ENCODE measurements at regions not wholly inside any gene's neighbourhood (a gene's known extent, or its start where the extent isn't known, plus 50 kb on each side); places are given as distances from the start of the nearest gene placed in this dataset.

DNA sequence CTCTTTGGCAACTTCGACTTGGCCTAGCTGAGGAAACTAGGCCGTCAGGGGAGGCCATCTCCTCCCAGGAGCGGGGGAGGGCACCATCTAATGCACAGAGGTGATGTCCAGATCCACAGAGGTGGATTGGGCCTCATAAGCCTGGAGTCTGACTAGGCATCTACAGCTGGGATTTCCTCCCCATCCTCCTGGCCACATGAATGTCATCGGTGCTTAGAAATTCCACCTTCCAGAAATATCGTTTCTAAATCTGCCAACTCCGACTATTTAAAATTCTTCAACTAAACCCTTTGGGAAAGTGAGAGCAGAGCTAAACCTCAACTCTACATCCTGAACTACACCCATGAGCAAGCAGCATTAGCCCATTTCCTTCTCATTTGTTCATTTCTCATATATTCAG, 118.7 kb downstream of the WNT5A start:
- H3K4me3 ChIP-seq (ENCODE audit: low read depth, low read length), result no peak overlapping the region
- no peak for DNase-seq (ENCODE audit: low read depth)
- TF ChIP-seq, protein P1, sequence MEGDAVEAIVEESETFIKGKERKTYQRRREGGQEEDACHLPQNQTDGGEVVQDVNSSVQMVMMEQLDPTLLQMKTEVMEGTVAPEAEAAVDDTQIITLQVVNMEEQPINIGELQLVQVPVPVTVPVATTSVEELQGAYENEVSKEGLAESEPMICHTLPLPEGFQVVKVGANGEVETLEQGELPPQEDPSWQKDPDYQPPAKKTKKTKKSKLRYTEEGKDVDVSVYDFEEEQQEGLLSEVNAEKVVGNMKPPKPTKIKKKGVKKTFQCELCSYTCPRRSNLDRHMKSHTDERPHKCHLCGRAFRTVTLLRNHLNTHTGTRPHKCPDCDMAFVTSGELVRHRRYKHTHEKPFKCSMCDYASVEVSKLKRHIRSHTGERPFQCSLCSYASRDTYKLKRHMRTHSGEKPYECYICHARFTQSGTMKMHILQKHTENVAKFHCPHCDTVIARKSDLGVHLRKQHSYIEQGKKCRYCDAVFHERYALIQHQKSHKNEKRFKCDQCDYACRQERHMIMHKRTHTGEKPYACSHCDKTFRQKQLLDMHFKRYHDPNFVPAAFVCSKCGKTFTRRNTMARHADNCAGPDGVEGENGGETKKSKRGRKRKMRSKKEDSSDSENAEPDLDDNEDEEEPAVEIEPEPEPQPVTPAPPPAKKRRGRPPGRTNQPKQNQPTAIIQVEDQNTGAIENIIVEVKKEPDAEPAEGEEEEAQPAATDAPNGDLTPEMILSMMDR (IDR thresholded peaks at IDR 0.05; ENCODE audit: low read depth, low read length, missing control alignments), result no peak

DNA sequence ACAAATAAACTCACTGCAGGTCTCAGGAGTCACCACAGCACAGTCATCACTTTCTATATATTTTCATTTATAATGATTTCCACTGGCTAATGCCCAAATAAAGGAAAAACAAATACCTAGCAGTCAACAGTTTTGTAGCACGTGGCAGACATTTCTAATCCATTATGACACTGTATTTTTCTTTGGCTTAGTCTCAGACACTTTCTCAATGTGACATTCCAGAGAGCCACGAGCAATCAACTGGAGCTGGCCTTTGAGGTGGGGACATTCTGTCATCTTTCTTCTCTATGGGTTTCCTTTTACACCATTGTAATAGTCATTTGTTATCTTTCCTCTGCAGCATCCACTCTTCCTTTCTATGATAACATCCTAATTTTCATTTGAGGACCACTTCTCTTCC, 119.7 kb downstream of the WNT5A start:
- TF ChIP-seq, protein P1 (IDR thresholded peaks at IDR 0.05; ENCODE audit: low read depth, low read length, missing control alignments), result no peak
- no peak overlapping the region for H3K4me3 ChIP-seq (ENCODE audit: low read depth, low read length)
- no peak for DNase-seq (ENCODE audit: low read depth)

DNA sequence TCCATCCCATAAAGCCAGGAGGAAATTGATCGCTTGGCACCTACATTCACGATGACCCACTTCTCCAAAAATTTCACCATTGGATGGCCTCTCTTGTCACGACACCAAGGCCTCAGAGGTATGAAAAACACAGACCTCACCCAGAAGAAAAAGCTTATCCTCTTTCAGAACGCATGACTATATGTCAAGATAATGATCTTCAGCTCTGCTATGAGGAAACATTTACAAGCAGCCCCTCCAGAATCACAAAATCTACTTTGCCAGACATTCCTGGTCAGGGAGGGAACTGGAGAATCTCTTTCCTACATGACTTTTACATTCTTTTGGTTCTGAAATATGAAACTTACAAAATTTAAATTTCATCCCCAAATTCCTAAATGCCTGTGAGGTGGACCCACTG, 122.7 kb downstream of the WNT5A start:
- no peak overlapping the region for H3K4me3 ChIP-seq (ENCODE audit: low read depth, low read length)
- no peak for DNase-seq (ENCODE audit: low read depth)

DNA sequence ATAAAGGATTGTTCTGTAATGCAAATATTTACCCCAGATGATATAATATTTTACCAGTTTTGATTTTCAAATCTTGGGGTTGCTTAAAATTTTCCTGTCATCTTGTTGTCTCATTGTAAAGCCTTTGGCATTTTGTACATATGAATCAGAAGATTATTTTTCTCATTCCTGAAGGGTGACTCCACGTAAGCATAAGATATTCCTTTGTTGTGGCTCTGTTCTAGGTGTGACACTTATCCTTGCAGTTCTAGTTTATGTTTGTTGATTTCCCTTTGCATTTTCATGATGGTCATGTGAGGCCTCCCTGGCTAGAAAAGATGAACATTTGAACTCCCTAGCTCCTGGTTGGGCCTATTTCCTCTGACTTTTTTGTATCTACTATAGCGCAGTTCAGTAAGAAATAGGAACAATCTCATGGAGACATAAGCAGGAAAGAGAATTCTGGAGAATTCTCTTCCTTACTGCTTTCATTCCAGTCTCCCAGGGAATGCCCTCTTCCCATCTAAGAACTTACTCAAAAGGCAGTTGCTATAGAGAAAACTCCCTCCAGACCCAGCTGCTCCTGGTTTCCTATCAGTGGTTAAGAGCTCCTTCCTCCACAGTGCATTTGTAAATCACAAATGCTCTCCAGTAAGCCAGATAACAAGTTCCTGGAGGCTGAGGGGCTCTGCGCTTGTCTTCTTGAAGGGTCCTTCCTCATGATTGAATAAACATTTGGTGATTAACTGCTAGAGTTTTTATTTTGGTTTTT, 124.7 kb downstream of the WNT5A start:
- H3K4me3 ChIP-seq (ENCODE audit: low read depth, low read length), result no peak overlapping the region
- TF ChIP-seq, protein P1 (IDR thresholded peaks at IDR 0.05; ENCODE audit: low read depth, low read length, missing control alignments), result no peak
- DNase-seq (ENCODE audit: low read depth), result no peak

More for the DNA sequence above, 122.7 kb downstream of the WNT5A start:
- TF ChIP-seq, protein P1 (IDR thresholded peaks at IDR 0.05; ENCODE audit: low read depth, low read length, missing control alignments), result no peak

DNA sequence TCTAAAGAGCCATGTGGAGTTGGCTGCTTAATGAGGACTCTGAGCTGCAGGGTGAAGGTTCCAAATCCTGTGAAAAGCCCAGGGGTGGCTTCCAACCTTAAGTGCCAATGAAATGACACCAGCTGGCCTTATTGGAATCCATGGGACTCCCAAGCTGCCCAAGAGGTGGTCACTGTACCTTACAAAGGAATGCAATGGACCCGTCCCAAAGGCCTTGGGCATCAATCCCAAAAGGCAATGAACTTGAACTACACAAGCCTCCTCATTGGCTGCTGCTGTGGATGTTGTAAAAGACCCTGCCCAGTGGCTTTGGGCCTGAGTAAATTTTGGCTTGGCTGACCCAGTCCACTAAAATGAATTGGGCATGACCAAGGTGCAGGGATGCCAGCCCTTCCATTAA, 129.3 kb downstream of the WNT5A start:
- TF ChIP-seq, protein P1 (IDR thresholded peaks at IDR 0.05; ENCODE audit: low read depth, low read length, missing control alignments), result no peak
- H3K4me3 ChIP-seq (ENCODE audit: low read depth, low read length), result no peak overlapping the region
- no peak for DNase-seq (ENCODE audit: low read depth)

DNA sequence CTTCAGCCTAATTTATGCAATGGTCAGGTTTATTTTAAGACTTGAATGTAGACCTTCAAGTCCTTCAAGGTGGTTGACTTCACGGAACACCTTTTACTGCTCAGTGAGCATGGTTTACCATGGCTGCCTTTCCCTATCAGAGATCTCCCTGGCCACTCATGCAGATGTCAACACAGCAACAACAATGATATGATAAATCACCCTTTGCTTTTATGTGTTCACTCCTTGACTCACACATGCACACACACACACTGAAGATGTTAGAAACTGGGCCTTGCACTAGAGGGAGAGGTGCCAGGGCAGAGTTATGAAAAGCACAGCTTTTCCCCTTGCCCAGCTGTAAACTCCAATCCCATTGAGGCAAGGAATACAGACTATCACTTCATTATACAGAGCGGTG, 134.4 kb downstream of the WNT5A start:
- H3K4me3 ChIP-seq (ENCODE audit: low read depth, low read length), result no peak overlapping the region
- TF ChIP-seq, protein P1 (IDR thresholded peaks at IDR 0.05; ENCODE audit: low read depth, low read length, missing control alignments), result no peak
- DNase-seq (ENCODE audit: low read depth), result no peak

DNA sequence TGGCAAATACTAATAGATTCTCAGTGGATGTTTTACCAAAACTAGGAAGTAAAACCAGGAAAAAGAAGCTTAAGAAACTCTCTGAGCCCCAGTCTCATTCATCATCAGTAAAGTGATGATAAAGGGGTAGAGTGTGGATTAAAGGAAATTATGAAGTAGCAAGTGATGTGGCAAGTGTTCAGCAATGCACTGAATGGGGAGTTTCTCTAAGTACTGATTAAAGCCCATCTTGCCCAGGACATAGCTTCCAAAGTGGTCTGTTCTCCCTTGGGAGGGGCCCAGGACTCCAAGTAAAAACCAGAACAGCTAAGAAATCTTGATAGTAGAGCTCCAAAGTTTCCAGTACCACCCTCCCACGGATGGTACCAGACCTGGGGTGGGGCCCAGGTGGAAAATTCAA, 137.3 kb downstream of the WNT5A start:
- no peak overlapping the region for H3K4me3 ChIP-seq (ENCODE audit: low read depth, low read length)
- TF ChIP-seq, protein P1 (IDR thresholded peaks at IDR 0.05; ENCODE audit: low read depth, low read length, missing control alignments), result no peak
- DNase-seq (ENCODE audit: low read depth), result no peak

Measured in GM12864 (cell line).